HG03175 (cell line): ENCODE measurements at regions not wholly inside any gene's neighbourhood (a gene's known extent, or its start where the extent isn't known, plus 50 kb on each side); places are given as distances from the start of the nearest gene placed in this dataset.

Source experiments
- ATAC-seq: cut with Tn5 transposase; IDR thresholded peaks from one replicate; pipeline ENCODE4 v1.9.1; 2021; ENCODE audit warnings: mild to moderate bottlenecking, moderate library complexity; ENCODE audit not compliant: unreplicated experiment

DNA sequence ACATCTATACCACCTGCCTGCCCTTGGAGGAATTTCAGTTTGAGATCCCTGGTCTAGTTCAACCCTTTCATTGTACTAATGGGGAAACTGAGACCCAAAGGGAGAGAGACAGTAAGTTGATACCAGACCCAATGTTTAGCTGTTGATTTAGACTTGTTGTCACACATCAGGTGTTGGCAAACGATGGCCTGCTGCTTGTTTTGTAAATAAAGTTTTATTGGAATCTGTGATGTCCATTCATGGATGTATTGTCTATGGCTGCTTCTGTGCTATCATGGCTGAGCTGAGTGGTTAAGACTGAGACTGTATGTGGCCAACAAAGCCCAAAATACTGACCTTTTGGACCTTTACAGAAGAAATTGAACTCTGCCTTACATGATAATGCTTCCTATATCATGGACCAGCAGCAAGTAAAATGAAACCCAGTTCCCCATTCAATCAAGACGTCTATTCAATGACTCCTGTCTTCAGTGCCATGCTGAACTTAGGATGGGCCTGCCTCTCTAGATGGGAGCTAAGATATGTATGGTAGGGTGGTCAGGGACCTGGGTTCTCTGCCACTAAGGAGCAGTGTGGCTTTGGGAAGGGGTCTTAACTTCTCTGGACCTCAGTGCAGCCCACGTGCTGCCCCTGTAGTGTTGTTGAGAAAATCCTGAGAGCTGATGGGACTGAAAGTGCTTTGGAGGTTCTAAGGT, 111.0 kb downstream of the IRX5 start:
- no peak for ATAC-seq

DNA sequence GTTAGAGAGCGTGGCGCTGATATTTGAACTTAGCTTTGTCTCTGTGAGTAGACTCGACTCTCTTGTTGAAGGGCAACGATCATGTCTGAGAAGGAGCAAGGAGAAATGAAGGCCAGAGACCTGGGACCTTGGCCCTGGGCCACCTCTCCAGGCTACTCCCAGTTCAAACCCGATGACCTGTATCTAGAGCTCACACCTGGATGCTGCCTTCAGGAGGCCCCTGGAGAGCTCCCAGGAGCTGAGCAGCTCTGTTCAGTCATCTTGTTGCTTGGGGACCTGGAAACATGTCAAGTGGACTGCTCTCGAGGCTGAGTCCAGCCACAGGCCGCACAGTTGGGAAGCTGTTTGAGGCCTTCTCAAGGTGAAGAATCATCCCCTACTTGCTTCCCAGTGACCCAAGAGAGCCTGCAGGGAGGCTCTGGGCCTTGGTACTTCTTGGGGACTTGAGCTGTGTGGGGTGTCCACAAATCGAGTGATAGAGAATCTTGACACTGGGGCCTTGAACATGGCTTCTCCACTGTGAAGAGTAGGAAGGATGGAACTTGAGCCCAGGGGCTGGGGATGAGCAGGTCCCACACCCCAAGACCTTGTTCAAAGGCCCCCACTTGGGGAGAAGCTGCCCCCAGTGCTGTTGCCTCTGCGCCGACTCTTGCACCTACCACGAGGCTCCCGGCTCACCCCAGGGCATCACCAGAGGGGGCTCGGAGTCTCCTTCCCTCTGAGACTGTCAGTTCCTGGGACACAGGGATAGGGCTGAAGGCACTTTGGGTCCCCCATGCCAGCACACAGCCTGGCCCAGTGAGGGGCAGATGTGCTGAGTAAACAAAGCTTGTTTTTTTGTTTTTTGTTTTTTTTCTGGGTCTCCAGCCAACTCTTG, 112.1 kb downstream of the IRX5 start:
- ATAC-seq: no peak

DNA sequence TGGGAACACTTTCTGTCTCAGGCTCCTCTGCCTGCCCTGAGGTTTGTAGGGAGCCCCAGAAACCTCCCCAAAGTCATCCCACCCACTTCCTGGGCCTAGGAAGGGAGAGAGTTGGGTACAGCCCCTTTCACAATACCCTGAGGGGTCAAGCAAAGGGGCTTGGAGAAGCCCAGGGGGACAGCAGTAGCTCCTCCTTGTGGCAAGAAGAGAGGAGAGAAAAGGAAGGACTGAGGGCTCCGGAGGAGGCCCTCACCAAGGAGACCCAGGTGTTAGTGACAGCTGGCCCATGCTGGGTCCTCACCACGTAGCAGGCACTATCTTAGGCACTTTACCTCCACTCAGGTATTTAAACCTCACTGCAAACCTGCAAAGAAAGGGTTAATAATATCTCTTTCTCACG, 112.8 kb downstream of the IRX5 start:
- ATAC-seq: no peak

DNA sequence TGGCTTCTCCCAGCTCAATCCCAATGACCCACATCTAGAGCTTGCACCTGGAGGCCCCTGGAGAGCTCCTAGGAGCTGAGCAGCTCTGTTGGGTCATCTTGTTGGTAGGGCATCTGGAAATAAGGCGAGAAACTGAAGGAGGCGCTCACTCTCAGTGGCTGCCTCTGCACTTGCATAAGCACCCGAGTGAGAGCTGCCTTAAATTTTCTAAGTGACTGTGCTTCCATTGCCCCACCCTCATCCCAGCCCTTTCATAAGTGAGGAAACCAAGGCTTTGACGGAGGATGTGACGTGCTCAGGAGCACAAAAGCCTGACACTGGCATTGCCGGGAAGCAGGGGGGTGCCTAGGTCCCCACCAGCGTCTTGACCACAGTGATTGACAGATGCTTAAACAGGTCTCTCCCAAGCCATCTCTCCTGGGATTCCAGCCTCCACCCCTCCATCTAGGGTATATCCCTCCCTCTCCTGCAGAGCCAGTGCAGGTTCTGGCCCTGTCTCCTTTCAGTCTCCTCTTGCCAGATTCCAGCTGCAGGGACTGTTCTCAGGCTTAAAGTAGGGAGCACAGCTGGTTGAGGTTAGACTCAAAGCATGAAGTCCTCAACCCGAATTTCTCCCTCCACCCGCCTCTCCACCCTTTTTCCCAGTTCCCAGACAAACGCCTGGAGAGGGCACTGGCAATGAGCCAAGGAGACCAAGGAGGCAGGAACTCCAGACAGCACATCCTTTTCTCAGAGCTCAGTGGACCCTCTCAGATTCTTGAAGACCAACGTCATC, 113.7 kb downstream of the IRX5 start:
- ATAC-seq: no peak

DNA sequence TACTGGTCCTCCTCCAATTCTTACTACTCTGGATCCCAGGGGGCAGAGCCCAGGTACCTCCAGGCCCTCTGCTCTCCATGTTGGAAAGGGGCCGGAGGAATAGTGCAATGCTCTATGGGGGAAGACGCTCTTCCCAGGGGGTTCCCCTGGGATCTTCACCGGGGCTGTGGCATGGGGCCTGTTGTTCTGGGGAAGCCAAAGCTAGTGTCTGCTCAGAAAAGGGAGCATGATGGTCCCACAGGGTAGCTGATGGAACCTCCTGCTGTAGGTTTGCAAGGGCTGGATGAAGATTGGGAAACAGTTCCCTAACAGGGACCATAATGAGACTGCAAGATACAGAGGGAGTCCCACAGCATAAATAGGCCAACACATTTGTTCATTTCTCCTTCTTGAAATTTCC, 114.7 kb downstream of the IRX5 start:
- no peak for ATAC-seq

DNA sequence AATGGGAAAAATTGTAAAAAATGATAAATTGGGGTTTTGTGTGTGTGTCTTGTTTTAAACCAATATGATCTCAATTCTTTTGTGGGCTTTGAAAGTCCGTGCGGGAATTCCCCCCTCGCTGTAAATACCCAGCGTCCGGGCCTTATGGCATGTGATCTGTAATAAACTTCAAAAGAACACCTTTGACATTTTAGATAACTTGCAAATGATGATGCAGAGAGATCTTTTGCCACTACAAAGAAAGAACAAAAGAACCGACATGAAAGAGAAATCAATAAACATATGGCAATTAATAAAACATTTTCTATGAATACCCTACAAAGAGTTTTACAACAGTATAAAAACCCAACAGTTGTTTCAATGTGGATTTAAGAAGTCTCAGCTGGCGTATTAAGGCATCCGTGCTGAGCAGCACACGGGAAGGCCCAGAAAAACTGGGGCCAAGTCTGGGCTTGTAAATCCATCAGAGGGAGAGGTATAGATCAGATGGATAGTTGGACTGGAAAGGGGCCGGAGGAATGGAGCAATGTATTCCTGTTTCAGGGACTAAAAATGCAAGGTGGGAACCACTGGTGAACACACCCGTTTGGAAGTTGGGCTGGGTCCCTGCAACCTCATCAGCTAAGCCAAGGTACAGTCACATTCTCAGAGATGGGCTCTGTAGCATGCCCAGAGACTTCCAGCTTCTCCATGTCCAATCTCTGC, 115.2 kb downstream of the IRX5 start:
- no peak for ATAC-seq

DNA sequence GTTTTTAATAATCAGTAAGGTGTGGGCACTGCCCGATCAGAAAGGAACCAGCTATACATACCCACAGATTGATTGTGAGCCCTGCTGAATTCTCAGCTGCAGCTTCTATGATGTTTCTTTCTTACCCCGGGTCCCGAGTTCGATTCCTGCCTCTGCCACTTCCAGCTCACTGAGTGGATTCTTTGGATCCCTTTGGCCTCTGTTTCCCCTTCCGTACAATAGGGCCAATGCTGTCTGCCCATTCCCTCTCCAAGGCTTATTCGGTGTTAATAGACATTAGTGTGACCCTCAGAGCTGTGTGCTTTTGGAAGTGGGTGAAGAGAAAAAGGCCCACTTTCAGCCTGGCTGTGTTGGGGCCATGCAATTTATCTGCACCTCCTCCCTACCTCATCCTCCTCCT, 115.8 kb downstream of the IRX5 start:
- no peak for ATAC-seq

DNA sequence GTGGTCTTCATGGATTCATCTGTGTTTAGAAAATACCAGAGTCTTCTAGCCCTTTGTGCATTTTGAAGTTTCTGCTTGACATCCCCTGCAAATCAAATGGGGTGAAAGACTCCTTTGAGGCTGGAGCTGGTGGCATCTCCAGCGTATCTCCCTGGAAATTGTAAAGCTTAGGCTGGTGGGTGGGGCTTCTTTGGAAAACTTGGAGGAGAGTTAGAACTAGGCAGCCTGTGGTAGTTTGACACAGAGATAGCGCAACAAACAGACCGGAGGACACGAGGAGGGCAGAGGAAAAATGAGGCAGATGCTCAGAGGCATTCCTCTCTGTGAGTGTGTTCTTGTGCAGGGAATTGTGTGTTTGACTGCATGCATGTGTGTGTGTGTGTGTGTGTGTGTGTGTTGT, 116.3 kb downstream of the IRX5 start:
- ATAC-seq: no peak

DNA sequence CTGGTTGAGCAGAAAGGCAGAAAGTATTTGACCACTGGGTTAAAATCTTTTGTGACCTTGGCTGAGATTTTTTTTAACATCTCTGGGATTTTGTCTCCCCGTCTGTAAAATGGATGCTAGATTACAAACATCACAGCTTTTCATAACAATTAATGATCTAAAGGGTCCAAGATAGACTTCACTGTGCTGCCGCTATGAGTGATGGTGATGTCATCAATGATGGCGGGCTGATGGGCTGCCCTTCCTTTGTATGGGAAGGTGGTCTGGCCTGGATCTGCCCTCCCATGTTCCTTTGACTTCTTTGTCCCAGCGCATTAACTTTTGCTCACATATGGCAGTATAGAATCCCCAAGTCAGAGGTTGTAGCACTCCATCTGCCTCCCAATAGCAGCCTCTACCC, 116.7 kb downstream of the IRX5 start:
- ATAC-seq: no peak

DNA sequence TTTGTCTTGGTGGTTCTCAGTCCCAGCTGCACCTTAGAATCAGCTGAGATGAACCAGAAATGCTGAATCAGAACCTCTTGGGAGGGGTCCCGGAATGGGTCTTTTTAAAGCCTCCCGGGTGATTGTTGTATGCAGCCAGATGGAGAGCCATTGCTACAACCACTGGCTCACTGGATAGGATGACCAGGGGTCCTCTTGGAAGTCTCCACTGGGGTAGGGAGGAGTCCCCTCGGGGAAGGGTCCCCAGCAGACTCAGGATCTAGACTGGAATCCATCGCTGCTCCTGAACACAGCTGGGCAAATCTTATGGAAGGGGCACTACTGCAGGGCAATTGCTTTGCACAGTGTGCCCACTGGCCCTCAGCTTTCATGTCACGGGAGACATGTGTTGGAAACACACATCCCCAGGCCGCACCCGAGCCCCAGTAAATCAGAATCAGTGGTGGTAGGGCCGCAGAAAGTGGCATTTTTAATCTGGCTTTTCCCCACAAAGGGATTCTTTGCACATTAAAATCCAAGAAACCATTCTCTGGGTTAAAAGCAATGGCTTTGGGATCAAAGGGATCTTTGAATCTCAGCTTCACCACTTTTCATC, 117.3 kb downstream of the IRX5 start:
- ATAC-seq: no peak

DNA sequence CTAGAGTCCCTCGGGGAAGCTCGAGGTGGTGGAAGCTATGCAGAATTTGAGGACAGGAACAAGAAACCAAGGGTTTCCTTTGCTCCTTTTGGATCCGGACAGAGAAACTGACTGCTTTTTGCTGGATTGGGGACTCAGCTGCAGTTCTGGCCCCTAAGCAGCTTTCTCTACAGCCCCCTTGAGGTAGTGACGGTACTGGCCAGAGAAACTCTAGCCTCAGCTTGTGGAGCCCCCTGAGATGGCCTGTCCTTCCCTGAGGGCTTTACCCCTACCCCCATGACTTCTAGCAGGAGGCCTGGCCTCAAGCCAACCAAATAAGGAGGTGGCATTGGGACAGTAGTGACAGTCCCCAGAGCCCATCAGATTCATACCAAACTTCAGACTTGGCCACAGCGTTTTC, 118.1 kb downstream of the IRX5 start:
- no peak for ATAC-seq

DNA sequence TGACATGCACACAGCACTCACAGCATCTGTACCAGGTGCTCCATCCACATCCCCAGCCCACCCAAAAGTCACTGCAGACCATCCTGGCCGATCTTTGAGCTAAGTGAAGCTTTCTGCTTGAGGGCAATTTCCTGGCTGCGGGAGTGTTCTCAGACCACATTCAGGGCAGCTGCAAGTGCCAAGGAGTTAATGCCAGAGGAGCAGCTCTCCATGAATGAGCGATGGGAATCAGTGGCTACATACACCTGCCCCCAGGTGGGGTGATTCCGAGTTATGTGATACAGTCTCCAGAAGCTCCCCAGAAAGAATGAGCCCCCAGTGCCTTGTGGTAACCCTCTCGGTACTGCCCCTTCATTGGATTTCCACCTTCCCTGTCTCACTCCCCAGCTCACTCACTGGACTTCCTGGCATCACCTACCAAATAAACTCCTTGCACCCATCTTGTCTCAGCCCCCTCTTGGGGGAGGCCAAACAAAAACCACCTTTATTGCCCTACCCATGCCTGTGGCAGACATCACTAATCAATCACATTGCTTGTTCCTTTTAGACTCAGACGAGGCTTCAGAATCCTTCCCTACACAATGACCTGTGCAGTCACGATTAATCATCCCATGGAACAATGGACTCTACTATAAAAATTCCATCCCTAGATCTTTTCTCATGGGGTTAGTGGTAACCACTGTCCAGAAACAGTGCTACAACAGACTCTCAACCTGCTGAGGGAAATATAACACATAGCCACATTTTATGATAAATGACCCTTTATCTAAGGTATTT, 121.1 kb downstream of the IRX5 start:
- no peak for ATAC-seq

DNA sequence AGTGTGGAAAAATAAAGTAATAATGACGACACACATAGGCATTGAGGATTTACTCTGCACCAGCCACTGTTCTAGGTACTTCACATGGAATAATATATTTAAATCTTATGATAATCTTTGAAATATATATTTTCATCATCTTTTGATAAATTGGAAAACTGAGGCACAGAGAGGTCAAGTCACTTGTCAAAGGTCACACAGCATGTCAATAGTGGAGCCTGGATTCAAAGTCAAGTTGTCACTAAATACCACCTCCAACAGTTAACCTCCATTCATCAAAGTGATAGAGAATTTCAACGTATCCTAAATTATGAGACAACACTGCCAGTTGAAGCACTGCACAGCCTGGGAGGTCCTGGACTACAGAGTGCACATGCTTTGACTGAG, 121.7 kb downstream of the IRX5 start:
- ATAC-seq: no peak

DNA sequence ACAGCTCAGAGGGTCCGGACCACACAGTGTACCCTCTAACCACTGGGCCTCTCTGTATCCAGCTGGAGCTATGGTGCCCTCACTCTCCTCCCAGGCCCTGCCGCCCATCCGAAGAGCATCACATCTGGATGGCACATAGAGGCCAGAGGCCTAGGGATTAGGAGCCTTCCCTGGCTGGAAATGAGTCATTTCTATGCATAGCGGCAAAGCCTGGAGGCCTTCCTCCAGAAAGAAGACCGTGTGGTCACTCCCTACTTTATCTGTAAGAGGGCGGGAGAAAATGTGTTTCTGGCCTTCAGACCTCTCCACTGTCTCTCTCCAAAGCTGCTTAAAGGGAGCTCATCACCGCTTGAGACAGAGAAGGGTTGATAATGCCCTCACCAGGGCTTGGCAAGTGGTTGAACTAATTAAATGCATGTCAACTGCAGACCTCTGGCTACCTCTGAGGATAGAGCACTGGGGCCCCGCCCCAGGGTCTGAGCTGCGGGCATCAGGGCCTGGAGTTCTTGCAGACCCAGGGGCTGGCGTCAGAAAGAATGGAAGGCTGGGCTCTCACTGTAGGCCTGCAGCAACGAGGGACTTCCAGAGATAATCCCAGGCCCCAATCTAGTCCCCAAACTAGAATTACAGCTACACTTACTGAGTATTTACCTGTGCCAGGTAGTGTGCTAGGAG, 122.2 kb downstream of the IRX5 start:
- no peak for ATAC-seq

DNA sequence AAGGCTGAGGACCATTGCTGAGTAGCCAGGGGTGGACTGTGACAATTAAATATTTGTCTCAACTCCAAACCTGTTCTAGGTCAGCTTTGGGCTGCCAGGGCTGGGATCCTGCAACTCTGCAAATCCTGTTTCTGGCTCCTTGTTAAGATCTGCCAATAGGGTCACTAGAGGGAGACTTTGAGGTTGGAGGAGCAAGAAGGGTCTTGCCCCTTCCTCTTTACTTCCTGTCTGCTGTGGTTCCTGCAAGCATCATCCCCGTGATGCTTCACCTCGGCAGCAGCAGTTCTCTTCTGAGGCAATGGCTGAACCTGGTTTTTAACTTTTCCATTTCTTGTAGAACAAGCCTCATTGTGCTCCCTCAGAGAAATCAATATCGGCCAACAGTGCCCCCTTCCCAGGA, 124.6 kb downstream of the IRX5 start:
- no peak for ATAC-seq

DNA sequence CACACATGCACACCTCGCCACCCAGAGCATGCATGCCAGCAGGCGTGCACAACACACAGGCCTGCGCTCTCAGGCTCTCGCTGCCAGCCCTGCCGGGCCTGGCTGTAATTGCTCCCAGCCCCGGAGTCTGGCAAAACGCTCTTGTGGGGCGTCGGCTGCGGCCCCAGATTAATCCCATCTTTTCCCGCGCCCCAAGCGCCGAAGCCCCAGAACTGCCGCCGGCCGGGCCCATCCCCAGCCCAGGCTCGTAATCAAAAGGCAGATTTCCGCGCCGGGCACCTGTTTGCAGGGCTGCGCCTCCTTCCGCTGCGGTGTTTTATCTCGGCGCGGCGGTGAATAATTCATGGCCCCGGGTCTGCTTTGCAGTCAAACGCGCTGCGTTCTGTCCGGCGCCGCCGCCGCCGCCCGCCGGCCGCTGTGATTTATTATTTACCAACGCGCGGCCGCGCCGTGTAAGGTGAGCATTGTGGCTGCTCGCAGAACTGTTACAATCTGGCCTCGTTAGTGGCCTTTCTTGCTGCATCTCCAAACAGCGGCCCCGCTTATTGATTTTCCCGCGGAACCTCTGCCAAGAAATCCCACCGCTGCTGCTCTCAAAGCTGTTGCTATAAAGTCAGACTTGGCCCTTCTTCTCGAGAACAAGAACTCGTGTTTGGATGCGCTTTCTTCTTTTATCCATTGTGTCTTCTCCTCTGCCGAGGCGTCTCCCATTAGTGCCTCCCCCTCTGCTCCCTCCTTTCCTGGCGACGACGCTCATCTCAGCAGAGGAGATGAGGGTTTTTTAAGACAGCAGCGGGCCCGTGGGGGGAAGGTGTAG, 126.1 kb downstream of the IRX5 start:
- no peak for ATAC-seq

DNA sequence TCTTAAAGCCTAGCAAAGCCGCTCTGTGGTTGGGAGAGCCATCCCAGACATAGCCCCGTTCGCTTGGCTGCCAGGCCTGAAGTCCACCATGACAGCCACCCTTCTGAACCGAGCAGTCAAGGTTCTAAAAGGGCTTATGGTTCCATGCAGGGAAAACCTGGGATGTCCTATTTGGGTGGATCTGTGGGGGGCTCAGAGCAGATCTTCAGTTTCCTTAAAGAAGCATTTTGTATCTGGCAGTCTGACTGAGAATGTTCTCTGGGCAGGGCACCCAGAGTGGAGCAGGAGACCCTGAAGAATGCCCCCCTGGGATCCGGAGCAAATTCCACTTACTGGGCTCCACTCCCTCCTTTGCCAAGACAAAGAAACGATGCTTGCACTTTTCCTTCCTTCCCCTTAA, 127.2 kb downstream of the IRX5 start:
- ATAC-seq: no peak

DNA sequence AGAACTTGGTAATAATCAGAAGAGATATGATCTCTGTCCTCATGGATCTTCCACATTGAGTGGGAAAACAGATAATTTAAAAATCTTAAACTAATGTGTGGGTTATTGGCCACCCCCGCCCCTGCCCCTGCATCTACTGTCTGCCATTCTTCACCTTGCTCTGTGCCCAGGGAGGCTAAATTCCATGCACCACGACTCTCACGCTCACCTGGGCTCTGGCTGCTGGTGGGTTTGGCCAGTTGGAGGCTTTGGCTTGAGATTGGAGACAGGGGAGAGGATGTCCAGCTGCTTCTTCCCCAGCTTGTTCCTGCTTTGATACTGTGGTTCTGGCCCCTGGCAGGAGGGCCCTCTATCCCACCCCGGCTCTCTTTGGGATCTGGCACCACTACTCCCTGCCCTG, 127.9 kb downstream of the IRX5 start:
- no peak for ATAC-seq

DNA sequence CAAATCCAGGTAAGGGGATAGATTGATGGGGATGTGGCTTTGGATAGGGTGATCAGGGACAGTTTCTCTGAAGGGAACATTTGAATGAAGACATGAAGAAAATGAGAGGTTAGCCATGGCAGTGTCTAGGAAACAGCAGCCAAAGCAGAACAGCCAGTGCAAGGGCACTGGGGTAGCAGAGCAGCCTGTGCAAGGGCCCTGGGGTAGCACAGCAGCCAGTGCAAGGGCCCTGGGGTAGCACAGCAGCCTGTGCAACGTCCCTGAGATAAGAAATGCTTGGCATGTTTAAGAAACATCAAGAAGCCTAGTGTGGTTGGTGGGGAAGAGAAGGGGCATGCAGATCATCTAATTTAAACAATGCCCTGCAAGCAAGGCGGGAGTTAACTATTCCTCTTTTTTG, 128.5 kb downstream of the IRX5 start:
- no peak for ATAC-seq
